GM10248 (cell line): ENCODE measurements at regions not wholly inside any gene's neighbourhood (a gene's known extent, or its start where the extent isn't known, plus 50 kb on each side); places are given as distances from the start of the nearest gene placed in this dataset.

Experiments
- CTCF ChIA-PET: fragments of 300-600 bp; sonication (Branson Sonifier 250); formaldehyde crosslinking; extraction: SDS; loops from one replicate; lab custom pipeline; 2021; ENCODE audit warnings: antibody characterized with exemption; lab: Yijun Ruan, JAX
- POLR2A ChIA-PET: fragments of 350-650 bp; sonication (Branson Sonifier 250); formaldehyde crosslinking; extraction: SDS; loops from one replicate; lab custom pipeline; 2020; ENCODE audit warnings: antibody characterized with exemption; lab: Yijun Ruan, JAX
- DNase-seq: peaks from one replicate; pipeline ENCODE4 v3.0.0; 2012; ENCODE audit errors: extremely low spot score
- CTCF ChIP-seq: IDR thresholded peaks from 2 replicates; pipeline ENCODE4 v1.5.1; 2012; ENCODE audit warnings: mild to moderate bottlenecking, low read depth; ENCODE audit errors: extremely low read depth, missing control alignments, control extremely low read depth

DNA sequence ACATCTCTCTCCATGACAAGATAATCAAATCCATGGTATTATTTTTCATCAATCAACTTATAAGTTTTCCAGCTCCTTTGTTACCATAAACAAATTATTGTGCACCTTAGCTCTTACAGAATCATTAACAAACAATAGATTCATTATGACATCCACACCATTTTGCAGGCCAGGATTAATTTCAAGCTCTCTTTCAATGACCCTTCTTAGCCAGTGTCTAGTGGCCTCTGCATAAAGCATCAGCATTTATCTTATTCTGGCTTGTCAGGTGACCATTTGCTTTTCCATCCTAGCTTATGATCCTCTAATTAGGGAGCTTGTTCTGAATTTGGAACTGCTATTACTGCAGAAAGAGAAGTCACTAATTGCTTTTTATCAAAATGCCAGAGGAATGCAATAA is 806.2 kb upstream of the CHAC2 start:
- POLR2A ChIA-PET, result no interaction called here

DNA sequence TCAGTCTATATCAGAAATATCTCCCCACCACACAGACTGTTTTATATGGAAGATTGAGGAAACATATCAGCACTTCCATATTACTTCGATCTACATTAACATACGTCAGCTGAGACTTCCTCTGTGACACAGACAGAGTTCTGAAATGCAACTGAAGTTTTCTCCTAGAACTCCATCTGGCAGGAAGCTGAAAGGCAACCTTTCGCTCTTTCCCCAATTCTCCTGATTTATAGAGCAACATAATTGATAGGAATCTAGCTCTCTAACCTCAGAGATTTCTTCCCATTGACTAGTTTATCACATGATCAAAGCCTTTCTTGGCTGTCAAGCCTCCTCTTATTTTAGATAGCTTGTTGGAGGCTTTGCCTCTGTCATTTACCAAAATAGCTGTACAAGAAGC is 806.7 kb upstream of the CHAC2 start:
- ChIA-PET CTCF (interaction anchor here (0.6 to 1.2 kb wide), 3 partner anchors 8 to 15 kb away, joined by 3 read pairs; no protein-coding TSS in a partner anchor), POLR2A (no interaction called here)
- no peak for TF ChIP-seq CTCF
- DNase-seq, result no peak

More for the DNA sequence above, 806.2 kb upstream of the CHAC2 start:
- no peak for DNase-seq
- CTCF ChIA-PET, result interaction anchor here (0.6 to 1.2 kb wide), 3 partner anchors 8 to 15 kb away, joined by 3 read pairs; no protein-coding TSS in a partner anchor
- TF ChIP-seq CTCF, result no peak

DNA sequence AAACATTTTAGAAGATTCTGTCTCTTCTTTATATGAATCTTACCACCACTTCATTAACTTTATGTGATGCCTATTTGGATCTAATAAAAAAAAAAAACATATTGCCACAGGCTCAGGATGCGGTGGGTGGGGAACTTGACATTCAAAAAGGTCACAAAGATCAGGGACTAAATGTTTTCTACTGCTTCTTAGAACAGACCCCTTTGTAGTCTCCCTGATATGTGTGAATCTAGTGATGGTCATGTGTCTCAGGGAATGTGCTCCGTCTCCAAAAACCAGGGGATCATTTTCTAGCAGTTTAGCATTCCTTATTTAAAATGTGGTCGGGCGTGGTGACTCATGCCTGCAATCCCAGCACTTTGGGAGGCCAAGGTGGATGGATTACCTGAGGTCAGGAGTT is 807.8 kb upstream of the CHAC2 start:
- no peak for DNase-seq
- TF ChIP-seq CTCF, result no peak
- POLR2A ChIA-PET, result no interaction called here
- CTCF ChIA-PET, result no interaction called here

DNA sequence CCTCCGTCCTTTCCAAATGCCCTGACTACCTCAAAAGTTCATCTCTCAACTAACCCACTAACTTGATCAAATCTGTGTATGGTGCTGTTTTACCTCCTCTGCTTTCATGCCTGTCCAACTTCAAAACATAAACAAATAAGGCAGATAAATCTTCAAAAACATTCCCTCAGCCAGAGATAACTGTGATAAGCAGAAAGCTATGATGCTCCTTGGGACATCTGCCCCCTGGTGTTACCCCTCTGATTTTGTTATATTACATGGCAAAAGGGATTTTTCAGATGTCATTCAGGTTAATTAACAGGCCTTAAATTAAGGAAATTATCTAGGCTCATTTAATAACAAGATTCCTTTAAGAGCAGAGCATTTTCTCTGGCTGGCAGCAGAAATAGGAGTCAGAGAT is 810.8 kb upstream of the CHAC2 start:
- POLR2A ChIA-PET, result no interaction called here
- CTCF ChIA-PET, result no interaction called here
- no peak for TF ChIP-seq CTCF
- DNase-seq, result no peak

DNA sequence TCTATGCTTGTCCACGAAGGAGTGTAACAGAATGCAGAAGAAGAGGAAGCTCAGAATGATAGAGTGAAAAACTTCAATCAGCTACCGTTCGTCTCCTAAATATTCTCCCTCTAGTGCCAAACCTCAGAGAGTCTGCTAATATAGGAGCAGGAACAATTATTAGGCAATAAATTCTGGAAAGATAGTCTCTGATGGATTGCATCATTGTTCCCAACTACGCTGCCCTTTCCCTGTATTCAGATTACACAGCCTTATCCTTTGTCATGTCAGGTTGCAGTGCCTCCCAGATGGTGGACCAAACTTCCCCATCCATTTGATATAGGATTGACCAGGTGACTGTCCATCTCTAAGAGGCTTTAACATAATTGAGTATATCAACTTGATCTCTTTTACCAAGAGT is 811.5 kb upstream of the CHAC2 start:
- TF ChIP-seq CTCF, result no peak
- CTCF ChIA-PET, result interaction anchor here (1.7 kb wide), 1 partner anchor 11 kb away, joined by 5 read pairs; no protein-coding TSS in a partner anchor
- DNase-seq, result no peak
- POLR2A ChIA-PET, result no interaction called here

DNA sequence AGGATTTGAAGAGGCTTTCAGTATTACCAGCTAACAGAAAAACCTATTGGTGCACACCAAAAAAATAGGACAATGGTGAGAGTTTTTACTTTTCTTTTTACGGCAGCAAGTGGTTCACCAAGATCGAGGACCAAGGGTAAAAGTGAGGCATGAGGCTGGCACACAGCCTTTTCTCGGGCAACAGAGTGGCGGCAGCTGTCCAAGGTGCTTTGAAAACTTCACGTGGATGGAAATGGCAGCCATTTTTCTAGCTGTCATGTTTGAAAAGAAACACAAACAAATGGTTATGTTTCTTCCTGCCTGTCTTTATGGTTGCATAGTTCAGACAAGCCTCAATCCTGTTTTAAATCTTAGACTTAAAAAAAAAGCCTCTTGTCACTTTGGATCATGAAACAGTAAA is 812.5 kb upstream of the CHAC2 start:
- CTCF ChIA-PET, result interaction anchor here (1.7 kb wide), 1 partner anchor 10 kb away, joined by 5 read pairs; no protein-coding TSS in a partner anchor
- no peak for DNase-seq
- no peak for TF ChIP-seq CTCF
- POLR2A ChIA-PET, result no interaction called here

DNA sequence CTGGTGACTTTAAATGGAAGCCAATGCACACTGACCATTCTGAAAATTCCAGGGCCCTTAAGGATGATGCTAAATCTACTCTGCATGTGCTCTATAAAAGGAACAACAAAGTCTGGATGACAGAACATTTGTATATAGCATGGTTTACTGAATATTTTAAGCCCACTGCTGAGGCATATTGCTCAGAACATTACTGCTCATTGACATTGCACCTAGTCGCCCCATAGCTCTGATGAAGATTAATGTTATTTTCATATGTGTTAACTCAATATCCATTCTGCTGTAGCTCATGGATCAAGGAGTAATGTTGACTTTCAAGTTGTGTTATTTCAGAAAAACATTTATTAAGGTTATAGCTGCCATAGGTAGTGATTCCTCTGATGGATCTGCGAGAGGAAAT is 827.5 kb upstream of the CHAC2 start:
- CTCF ChIA-PET, result no interaction called here
- POLR2A ChIA-PET, result no interaction called here
- no peak for DNase-seq
- TF ChIP-seq CTCF, result no peak
